GM21825 (cell line): ENCODE measurements at regions not wholly inside any gene's neighbourhood (a gene's known extent, or its start where the extent isn't known, plus 50 kb on each side); places are given as distances from the start of the nearest gene placed in this dataset.

Source experiments
- ATAC-seq: cut with Tn5 transposase; IDR thresholded peaks from one replicate; pipeline ENCODE4 v1.9.1; 2021; ENCODE audit warnings: mild to moderate bottlenecking, moderate library complexity; ENCODE audit not compliant: unreplicated experiment

- ATAC-seq = peak; percentile 63
Measured at GRCh38 chr7:47149208-47149839, 432.6 kb downstream of the TNS3 start.

GRCh38 chr7:47148536-47149207, 433.2 kb downstream of the TNS3 start:
- ATAC-seq = no peak

GRCh38 chr7:47147213-47147631, 434.7 kb downstream of the TNS3 start:
- ATAC-seq = no peak

DNA sequence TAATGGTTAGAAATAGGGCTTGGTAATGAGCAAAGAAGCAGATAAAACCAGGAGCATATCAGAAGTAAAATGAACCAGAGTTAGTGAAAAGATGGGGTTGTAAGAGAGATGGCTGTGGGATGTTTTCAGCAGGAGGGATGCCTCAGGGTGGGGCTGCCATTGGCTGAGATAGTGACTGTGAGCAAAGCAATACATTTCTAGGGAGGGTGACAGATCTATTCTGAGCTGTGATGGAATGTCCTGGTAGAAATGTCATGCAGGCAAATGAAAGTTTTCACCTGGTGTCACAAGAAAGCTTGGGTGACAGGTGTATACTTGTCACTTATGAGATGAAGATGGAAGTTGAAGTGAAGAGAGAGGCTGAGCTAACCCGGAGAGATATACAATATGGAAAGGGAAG, 435.9 kb downstream of the TNS3 start:
- no peak for ATAC-seq

GRCh38 chr7:47145186-47145725, 436.7 kb downstream of the TNS3 start:
- no peak for ATAC-seq

GRCh38 chr7:47143339-47143738, 438.6 kb downstream of the TNS3 start:
- no peak for ATAC-seq

DNA sequence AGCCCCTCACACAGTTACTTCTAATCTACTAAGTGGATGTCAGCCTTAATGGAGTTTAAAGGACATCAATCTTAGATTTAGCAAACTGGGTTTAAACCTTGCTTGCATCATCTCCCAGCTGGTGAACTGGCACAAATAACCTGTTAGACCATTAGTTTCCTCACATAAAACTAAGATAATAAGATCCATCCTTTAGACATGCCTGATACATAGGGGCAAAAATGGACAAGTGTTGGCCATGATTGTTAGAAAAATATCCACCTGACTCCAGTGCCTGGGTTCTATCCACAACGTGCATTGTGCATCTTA, 439.1 kb downstream of the TNS3 start:
- no peak for ATAC-seq

- no peak for ATAC-seq
Measured at GRCh38 chr7:47142169-47142866, 439.6 kb downstream of the TNS3 start.

GRCh38 chr7:47132471-47132870, 449.4 kb downstream of the TNS3 start:
- no peak for ATAC-seq

DNA sequence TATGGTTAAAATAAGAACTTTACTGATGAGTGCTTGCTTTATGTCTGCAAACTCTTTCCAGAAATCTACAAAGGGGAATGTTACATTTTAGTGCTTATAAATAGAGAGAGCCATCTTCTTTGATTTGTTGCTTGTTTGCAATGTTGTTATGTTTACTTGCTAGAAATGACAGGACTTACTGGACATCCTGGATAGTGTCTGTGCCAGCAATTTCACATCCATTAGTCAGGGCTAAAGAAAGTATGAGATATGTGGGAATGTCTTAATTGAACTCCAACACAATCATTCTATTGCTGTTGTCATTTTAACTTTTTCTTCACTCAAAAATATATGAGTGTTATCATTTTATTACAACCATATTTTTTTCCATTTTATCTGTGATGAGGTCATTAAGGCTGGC, 453.2 kb downstream of the TNS3 start:
- no peak for ATAC-seq

GRCh38 chr7:47125529-47125928, 456.4 kb downstream of the TNS3 start:
- no peak for ATAC-seq

DNA sequence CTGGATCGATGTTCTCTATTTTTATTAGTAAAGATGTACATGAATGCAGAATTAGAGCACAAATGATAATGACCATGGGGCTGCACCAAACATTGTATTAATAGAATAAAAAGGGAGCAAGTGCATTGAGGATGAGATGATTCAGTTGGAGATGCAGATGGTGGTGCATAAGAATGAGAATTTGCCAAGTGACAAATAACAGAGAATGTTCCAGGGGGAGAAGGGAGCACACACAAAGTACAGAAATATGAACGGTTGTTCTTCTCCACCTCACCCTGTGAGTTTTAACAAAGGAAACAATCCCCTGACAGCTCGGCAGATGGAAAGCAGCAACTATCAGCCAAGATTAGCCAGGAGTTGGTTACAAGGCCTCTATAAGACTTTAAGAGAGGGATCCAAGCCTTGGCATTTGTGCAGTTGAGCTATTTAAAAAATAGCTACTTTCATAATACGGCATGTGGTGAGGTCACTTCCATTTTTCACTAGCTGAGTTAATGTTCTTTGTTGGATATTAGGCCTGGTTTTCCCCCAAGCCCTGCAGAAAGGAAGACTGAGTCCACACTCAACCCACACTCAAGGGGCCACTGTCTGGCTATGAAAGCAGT, 462.5 kb downstream of the TNS3 start:
- ATAC-seq = no peak

GRCh38 chr7:47104206-47104549, 477.7 kb downstream of the TNS3 start:
- no peak for ATAC-seq

GRCh38 chr7:47103498-47104205, 478.3 kb downstream of the TNS3 start:
- ATAC-seq = no peak

GRCh38 chr7:47102331-47102841, 479.5 kb downstream of the TNS3 start:
- no peak for ATAC-seq

- ATAC-seq = no peak
Measured at GRCh38 chr7:47100817-47101435, 481.0 kb downstream of the TNS3 start.

DNA sequence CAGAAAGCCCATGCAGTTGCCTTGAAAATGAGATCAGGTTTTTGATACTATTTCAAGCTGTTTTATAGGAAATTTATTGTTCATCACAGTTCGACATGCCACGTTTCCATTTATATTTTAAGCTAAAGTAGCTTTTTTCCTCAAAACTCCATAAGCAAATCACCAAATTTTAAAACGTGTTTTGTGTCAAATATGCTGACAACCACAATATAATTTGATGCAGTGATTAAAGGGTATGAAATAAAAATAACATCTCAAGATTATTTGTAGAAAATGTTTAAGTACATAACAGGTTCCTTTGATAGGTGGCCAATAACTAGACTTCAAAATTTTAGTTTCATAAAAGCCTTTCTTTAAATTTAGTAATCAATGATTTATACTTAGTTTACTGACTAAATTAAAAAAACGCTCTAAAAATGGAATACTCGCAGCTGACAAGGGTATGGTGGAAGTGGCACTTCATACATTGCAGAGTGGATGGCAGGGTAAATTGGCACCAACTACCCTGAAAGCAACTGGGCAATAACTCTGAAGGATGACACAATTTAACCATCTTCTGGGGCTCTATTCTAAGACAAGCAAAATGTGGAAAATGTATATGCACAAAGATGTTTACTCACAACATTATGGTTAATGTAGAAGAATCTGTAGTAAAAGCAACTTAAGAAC, 481.6 kb downstream of the TNS3 start:
- no peak for ATAC-seq

GRCh38 chr7:47097431-47097830, 484.5 kb downstream of the TNS3 start:
- ATAC-seq = no peak

DNA sequence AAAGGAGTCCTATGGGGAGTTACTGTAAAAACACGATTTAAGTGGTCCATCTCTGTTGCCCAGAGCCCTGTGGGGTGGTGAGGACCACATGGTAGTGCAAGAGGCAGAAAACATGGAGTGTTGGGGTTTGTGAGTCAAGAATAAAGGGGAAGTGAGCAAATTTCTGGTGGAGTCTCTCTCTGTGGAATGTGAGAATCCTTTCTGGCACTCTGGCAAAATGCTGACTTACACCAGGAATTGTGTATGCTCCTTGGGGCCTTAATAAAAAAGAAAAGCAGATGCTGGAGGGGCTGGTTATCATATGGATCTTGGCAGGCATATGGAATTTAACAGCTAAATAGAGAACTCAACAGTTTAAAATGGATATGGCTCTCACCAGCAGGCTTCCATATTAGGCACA, 486.0 kb downstream of the TNS3 start:
- no peak for ATAC-seq

DNA sequence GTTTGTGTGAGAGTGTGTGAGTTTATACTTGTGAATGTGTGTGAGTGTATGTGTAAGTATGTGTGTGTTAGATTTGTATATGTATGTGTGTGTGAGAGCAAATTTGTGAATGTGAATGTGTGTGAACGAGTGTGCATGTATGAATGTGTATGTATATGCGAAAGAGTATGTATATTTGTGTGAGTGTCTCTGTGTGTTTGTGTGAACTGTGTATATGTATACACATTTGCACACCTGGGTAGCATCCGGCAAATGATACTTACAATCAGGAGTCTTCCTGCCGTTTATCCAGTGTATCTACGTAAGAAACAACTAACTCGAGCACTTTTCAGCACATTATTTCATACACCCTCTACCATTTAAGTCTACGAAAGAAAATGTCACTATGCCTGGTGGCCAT, 487.4 kb downstream of the TNS3 start:
- ATAC-seq = no peak
